Endothelial cell (in vitro differentiated cells): ENCODE measurements at regions not wholly inside any gene's neighbourhood (a gene's known extent, or its start where the extent isn't known, plus 50 kb on each side); places are given as distances from the start of the nearest gene placed in this dataset.

ENCODE experiments used
- DNase-seq: peaks from one replicate; pipeline ENCODE4 v3.0.0; 2021; ENCODE audit warnings: low spot score
- H3K27ac Mint-ChIP-seq: one replicate; pipeline ENCODE4 v1.8.0; 2021; ENCODE audit warnings: mixed read lengths, inconsistent platforms; ENCODE audit not compliant: unreplicated experiment
- H3K27me3 Mint-ChIP-seq: one replicate; pipeline ENCODE4 v1.8.0; 2021; ENCODE audit warnings: mild to moderate bottlenecking, moderate library complexity, mixed read lengths, inconsistent platforms; ENCODE audit not compliant: unreplicated experiment
- H3K36me3 Mint-ChIP-seq: one replicate; pipeline ENCODE4 v1.8.0; 2021; ENCODE audit warnings: mild to moderate bottlenecking, low read depth, mixed read lengths, inconsistent platforms; ENCODE audit not compliant: unreplicated experiment
- H3K4me1 Mint-ChIP-seq: one replicate; pipeline ENCODE4 v1.8.0; 2021; ENCODE audit warnings: mild to moderate bottlenecking, mixed read lengths, inconsistent platforms; ENCODE audit not compliant: unreplicated experiment
- H3K4me3 Mint-ChIP-seq: one replicate; pipeline ENCODE4 v1.8.0; 2021; ENCODE audit warnings: mild to moderate bottlenecking, mixed read lengths, inconsistent platforms; ENCODE audit not compliant: unreplicated experiment
- H3K9me3 Mint-ChIP-seq: one replicate; pipeline ENCODE4 v1.8.0; 2021; ENCODE audit warnings: mixed read lengths, inconsistent platforms; ENCODE audit not compliant: unreplicated experiment
- CTCF ChIP-seq: fragments of 200-600 bp; sonication (generic); IDR thresholded peaks from one replicate; pipeline ENCODE4 v1.5.0; 2021; ENCODE audit warnings: antibody characterized with exemption; ENCODE audit not compliant: unreplicated experiment

- Mint-ChIP-seq H3K4me1 (no peaks in the 10 kb centered on the region), H3K9me3 (no peaks in the 10 kb centered on the region), H3K4me3 (no peak overlapping the region), H3K27me3 (peaks cover 1% of the 10 kb centered on the region), H3K36me3 (no peaks in the 10 kb centered on the region), H3K27ac (no peak overlapping the region)
- no peak for TF ChIP-seq CTCF
- DNase-seq, result no peak
These were observed 496.8 kb upstream of the ZEB2 start for GRCh38 chr2:145016711-145017110.

GRCh38 chr2:145015561-145015960 is 495.6 kb upstream of the ZEB2 start:
- Mint-ChIP-seq H3K27ac (no peak overlapping the region), H3K36me3 (no peaks in the 10 kb centered on the region), H3K9me3 (no peaks in the 10 kb centered on the region), H3K27me3 (peaks cover 1% of the 10 kb centered on the region), H3K4me1 (no peaks in the 10 kb centered on the region), H3K4me3 (no peak overlapping the region)
- TF ChIP-seq CTCF, result no peak
- DNase-seq, result no peak

GRCh38 chr2:145012806-145013205 is 492.9 kb upstream of the ZEB2 start:
- no peak for TF ChIP-seq CTCF
- H3K27me3 Mint-ChIP-seq, result no peaks in the 10 kb centered on the region
- no peaks in the 10 kb centered on the region for H3K36me3 Mint-ChIP-seq
- H3K27ac Mint-ChIP-seq, result no peak overlapping the region
- no peaks in the 10 kb centered on the region for H3K4me1 Mint-ChIP-seq
- H3K9me3 Mint-ChIP-seq, result no peaks in the 10 kb centered on the region
- no peak for DNase-seq
- H3K4me3 Mint-ChIP-seq, result no peak overlapping the region

- TF ChIP-seq CTCF, result no peak
- no peaks in the 10 kb centered on the region for H3K36me3 Mint-ChIP-seq
- no peak overlapping the region for H3K4me3 Mint-ChIP-seq
- no peaks in the 10 kb centered on the region for H3K4me1 Mint-ChIP-seq
- H3K27me3 Mint-ChIP-seq, result no peaks in the 10 kb centered on the region
- H3K27ac Mint-ChIP-seq, result no peak overlapping the region
- H3K9me3 Mint-ChIP-seq, result no peaks in the 10 kb centered on the region
- DNase-seq, result no peak
These were observed 492.3 kb upstream of the ZEB2 start for GRCh38 chr2:145012214-145012670.

- H3K9me3 Mint-ChIP-seq, result no peaks in the 10 kb centered on the region
- no peaks in the 10 kb centered on the region for H3K4me1 Mint-ChIP-seq
- TF ChIP-seq CTCF, result no peak
- H3K36me3 Mint-ChIP-seq, result no peaks in the 10 kb centered on the region
- no peak overlapping the region for H3K27ac Mint-ChIP-seq
- no peak for DNase-seq
- no peak overlapping the region for H3K4me3 Mint-ChIP-seq
- no peaks in the 10 kb centered on the region for H3K27me3 Mint-ChIP-seq
These were observed 490.7 kb upstream of the ZEB2 start for GRCh38 chr2:145010635-145011034.
